HG02852 (cell line): ENCODE measurements at regions not wholly inside any gene's neighbourhood (a gene's known extent, or its start where the extent isn't known, plus 50 kb on each side); places are given as distances from the start of the nearest gene placed in this dataset.
A peak's percentile ranks its signal among the peaks of the same experiment; 100 is the strongest.

Experiments used
- ATAC-seq: cut with Tn5 transposase; IDR thresholded peaks from one replicate; pipeline ENCODE4 v1.9.1; 2021; ENCODE audit warnings: mild to moderate bottlenecking, moderate library complexity; ENCODE audit not compliant: unreplicated experiment

- ATAC-seq = no peak
Measured at GRCh38 chr9:99607842-99608448, 213.7 kb upstream of the NR4A3 start.

GRCh38 chr9:99614341-99614740 lies 207.3 kb upstream of the NR4A3 start:
- ATAC-seq = no peak

DNA sequence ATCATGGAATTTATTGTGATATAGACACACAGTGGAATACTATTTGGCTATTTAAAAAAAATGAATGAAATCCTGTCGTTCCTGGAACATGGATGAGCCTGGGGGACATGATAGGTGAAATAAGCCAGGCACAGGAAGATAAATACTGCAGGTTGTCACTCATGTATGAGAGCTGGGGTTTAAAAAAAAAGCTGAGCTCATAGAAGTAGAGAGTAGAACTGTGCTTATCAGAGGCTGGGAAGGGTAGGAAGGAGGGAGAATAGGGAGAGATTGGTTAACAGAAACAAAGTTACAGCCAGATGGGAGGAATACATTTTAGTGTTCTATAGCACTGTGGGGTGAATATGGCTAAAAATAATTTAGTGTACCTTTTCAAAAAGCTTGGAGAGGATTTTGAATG lies 200.6 kb upstream of the NR4A3 start:
- no peak for ATAC-seq

- ATAC-seq = no peak
Measured at GRCh38 chr9:99622679-99623078, 199.0 kb upstream of the NR4A3 start.

- no peak for ATAC-seq
Measured at GRCh38 chr9:99623780-99624364, 197.8 kb upstream of the NR4A3 start.

DNA sequence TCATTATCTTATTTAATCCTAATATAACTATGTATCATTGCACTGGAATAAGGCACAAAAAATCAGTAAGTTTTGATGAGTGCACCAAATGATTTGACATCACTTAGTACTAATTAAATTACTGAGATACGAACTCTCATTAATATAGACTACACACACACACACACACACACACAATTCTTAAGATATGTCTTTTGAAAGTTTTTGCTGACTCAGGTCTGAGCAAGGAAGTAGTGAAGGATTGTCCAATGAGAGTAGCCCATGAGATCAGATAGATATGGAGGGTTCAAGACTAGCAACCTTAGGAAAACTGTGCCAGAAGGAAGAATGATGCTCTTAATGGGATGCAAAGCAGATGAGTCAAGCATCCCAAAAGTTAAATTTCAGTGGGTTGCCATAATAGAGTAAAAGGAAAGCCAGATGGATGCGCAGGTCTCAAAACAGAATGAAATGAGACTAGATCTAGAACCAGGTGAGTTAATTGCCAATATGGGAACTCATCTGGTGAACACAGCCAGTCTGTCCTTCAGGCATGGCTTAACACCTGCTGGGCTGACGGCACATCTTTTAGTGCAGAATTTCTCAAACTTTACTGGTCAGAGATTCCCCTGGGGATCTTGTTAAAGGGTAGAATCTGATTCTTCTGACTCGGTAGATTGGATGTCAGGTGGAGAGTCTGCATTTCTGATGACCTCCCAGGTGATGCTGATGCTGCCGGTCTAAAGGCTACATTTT lies 197.0 kb upstream of the NR4A3 start:
- ATAC-seq = no peak

- no peak for ATAC-seq
Measured at GRCh38 chr9:99626426-99626825, 195.3 kb upstream of the NR4A3 start.

DNA sequence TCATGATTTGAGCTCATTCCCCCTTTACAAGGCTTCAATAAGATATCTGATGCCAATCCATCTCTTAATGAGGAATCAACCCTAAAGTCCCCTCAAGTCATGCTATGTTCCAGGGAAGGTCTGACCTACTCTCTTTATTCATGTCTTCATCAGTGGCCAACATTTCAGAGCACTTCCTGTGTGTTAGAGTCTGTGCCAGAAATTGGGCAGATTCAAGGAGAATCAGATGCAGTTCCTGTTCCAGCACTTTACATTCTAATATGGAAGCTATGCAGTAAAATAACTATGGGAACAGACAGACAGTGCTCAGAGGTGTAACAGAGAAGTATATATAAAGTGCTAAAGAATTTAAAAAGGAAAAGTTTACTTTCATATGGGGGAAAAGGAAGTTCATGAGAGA lies 193.4 kb upstream of the NR4A3 start:
- ATAC-seq = no peak

GRCh38 chr9:99628849-99629620 lies 192.7 kb upstream of the NR4A3 start:
- ATAC-seq = no peak

- ATAC-seq = no peak
Measured at GRCh38 chr9:99632349-99633038, 189.2 kb upstream of the NR4A3 start.

- no peak for ATAC-seq
Measured at GRCh38 chr9:99633265-99633664, 188.4 kb upstream of the NR4A3 start.

DNA sequence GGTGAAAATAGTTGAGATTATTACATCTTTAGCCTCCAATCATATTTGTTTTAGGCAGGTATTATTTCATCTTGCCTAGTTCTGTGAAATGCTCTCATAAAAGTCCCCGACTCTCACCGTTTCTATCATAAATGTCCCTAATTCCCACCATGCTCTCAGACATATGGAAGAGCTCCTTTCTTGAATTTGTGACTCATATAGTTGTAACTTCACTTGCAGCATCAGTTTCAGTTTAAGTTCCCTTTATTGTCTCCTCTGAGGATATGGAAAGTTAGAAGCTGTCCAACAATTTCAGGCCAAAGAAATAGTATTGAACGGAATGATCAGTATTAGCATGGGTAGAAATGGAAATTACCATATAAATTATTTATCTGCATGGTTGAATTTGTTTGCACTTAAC lies 187.5 kb upstream of the NR4A3 start:
- ATAC-seq = no peak

DNA sequence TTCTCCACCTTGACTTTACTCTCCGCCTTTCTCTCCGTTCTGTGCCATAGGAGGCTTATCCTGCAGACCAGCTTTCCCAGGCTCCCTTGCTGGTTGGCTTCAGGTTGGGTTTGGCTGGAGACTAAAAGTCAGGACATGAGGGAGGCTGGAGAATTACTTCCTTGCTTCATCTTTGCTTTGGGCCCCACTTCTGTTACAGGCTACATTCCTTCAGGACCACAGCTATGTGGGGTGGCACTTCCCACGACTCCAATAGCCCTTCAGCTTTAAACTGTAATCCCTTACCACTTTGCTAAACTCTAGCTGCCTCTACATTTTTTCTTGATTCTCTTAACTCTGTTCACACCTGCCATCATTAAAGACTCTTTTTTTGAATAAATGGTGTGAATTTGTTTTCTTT lies 186.7 kb upstream of the NR4A3 start:
- ATAC-seq = no peak

- no peak for ATAC-seq
Measured at GRCh38 chr9:99637641-99638040, 184.0 kb upstream of the NR4A3 start.

DNA sequence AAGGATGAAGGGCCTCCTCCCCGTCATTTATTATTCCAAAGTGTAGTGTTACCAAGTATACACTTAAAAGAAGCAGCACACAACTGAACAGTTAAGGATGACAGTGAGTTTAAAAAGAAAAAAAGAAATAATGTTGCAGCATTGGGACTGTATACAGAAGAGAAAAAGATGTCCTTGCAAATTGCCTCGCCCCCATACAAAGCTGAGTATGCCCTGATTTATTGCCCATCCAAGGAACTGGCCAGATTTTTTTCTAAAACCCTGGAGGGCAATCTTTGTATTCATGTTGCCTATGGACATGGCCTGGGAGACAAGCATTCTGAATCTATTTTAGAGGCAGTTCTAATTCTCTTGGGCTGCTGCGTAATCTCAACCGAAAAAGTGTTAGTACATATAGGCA lies 182.7 kb upstream of the NR4A3 start:
- ATAC-seq = no peak

GRCh38 chr9:99647604-99648003 lies 174.1 kb upstream of the NR4A3 start:
- ATAC-seq = no peak

GRCh38 chr9:99650187-99650874 lies 171.4 kb upstream of the NR4A3 start:
- no peak for ATAC-seq

DNA sequence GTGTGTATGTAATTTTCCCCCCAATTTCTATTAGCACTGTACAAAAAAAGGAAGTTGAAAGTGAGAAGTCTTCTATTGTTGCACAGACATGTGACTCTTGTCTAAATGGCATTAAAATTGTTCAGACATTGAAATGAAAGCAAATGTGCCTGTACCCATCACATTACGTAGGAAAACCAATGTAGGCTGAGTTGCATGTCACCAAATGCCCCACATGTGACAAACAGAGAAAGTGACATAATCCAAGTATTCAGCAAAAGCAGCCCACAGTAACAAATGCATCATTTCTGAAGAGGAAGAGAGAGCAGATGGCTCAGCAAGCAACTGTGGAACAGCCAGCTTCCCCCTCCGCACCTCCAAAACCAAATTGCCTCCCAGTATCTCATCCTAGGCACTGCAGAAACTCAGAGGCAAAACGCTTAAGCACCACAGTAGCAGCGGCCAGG lies 161.5 kb upstream of the NR4A3 start:
- peak; percentile 98 for ATAC-seq

- ATAC-seq = no peak
Measured at GRCh38 chr9:99663297-99663696, 158.4 kb upstream of the NR4A3 start.

DNA sequence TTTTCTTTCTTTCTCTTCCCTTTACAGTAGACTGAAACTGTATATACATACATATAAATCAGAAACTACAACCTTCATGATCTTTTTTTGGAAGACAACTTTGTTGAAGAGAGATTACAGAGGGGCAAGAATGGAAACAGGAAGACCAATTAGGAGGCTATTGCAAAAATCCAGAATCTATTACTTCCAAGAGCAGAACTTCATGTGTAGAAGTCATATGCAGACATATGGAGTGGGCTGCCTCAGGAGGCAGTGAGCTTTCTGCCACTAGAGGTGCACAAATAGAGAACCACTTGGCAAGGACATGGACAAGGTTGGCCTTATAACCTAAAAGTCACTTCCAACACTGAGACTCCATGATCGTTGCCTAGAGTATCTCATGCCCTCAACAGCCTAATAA lies 157.8 kb upstream of the NR4A3 start:
- ATAC-seq = no peak
